Erythroblast (primary cell): ENCODE measurements at regions not wholly inside any gene's neighbourhood (a gene's known extent, or its start where the extent isn't known, plus 50 kb on each side); places are given as distances from the start of the nearest gene placed in this dataset.

Experiments used
- GATA1 ChIP-seq: IDR thresholded peaks from 2 replicates; pipeline ENCODE4 v1.6.1; 2011; ENCODE audit warnings: low read depth, mild to moderate bottlenecking, control low read depth, low read length, moderate library complexity
- POLR2A ChIP-seq: IDR thresholded peaks from 2 replicates; pipeline ENCODE4 v1.6.1; 2011; ENCODE audit warnings: mild to moderate bottlenecking, low read length

GRCh38 chr13:39100996-39101738 lies 62.9 kb downstream of the NHLRC3 start:
- TF ChIP-seq POLR2A (no peak), GATA1 (no peak)
